ENCODE measurements at regions not wholly inside any gene's neighbourhood (a gene's known extent, or its start where the extent isn't known, plus 50 kb on each side); places are given as distances from the start of the nearest gene placed in this dataset.

DNA sequence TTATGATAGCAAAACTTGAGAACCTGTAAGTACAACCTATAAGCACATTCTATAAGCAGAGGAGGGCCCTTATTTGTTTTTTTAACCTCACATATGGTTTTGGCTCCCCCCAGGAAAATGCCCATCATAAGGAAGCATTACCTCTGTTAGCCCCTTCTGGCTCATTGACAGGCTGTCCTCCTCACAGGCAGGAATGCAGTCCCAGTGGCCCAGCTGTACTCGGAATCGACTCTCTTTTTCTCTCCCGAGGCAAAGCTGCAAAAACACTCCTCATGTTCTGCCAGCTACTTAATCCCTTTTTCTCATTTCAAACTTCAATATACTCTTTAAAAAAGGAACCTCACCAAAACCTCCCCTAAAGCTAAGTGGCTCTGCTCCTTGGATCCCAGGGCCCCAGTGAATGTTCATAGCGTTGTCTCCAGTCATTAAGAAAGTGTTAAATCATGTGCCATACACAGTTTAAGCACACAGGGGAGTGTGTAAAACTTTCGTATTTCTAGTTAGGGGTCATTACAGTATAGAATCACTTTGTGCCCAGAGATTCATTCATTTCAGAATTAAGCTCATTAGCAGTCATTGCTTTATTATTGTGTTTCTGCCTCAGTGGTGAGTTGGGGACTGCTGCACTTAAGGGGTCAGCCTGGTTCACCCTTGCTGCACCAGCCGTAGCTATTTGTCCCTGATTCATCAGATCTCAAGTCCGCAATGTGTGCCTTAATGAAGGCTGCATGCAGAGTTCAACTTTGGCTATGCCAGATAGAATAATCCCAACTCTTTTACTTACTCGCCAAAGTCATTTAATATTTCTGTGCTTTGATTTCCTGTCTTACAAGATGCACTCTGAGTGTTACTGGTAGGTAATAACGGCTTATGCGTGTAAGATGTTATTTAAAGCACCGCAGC, 57.6 kb downstream of the JRKL start:
- TF ChIP-seq, protein P1, sequence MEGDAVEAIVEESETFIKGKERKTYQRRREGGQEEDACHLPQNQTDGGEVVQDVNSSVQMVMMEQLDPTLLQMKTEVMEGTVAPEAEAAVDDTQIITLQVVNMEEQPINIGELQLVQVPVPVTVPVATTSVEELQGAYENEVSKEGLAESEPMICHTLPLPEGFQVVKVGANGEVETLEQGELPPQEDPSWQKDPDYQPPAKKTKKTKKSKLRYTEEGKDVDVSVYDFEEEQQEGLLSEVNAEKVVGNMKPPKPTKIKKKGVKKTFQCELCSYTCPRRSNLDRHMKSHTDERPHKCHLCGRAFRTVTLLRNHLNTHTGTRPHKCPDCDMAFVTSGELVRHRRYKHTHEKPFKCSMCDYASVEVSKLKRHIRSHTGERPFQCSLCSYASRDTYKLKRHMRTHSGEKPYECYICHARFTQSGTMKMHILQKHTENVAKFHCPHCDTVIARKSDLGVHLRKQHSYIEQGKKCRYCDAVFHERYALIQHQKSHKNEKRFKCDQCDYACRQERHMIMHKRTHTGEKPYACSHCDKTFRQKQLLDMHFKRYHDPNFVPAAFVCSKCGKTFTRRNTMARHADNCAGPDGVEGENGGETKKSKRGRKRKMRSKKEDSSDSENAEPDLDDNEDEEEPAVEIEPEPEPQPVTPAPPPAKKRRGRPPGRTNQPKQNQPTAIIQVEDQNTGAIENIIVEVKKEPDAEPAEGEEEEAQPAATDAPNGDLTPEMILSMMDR (IDR thresholded peaks at IDR 0.05): no peak

DNA sequence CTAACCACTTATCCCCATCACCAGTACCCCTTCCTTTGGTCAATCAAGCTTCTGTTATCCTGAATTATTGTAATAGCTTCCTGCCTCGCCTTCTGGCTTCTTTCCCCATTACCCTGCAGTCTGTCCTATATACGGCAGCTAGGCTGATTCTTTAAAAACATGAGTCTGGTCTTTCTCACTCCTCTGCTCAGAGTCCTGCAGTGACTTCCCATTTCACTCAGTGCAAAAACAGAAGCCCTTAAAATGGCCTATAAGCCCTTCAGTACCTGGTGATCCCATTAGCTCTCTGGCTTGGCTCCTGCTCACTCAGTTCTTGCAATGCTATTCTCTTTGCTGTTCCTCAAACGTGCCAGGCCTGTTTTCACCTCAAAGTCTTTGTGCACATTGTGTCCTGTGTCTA, 58.4 kb downstream of the JRKL start:
- TF ChIP-seq, protein P1 (IDR thresholded peaks at IDR 0.05): no peak

DNA sequence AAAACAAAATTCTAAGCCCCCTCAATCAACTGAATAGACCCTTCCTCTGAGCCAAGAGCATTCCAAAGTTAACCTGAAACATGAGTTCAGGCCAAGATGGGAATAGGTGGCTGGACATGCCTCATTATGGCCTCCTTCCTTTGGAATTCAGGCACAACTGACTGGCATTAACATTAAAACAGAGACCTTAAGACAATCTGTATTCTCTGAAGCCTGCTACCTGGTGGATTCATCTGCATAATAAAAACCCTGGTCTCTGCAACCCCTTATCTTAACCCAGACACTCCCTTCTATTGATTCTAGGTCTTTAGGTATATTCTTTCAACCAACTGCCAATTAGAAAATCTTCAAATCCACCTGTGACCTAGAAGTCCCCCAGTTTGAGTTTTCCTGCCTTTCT, 66.3 kb downstream of the JRKL start:
- TF ChIP-seq, protein P1 (IDR thresholded peaks at IDR 0.05): no peak

DNA sequence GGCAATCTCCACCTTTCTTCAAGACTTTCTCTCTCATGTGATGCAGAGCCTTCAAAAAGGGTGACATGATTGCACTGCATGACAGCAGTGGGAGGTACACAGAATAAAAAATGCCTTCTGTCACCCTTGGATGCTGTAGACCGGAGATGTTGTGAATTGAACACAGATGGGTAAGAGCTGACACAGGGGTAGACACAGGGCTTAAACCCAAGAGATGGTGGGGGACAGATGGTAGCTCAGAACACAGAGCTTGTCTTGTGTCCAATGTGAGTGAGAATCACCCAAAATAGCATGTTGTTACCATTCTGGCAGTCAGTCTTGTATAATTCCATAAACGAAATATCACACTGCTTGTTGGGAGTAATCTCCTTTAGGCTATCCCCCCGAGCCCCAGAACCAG, 69.9 kb downstream of the JRKL start:
- TF ChIP-seq, protein P1 (IDR thresholded peaks at IDR 0.05): no peak

DNA sequence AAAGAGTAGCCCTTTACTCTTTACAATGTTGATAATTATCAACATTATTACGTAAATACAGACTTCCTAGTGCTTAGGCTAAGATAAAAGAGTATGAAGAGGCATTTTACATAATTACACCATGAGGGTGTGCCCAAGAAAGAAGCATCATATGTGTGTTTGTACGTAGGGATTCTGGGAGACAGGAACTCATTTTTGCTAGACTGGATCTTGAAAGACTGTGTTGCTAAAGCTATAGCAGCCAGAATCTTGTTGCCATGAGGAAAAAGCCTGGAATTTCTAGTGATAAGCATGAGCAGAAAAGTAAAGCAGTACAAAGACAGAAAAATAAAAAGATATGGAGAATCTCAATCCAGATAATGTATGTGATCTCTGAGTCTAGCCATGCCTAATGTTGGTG, 72.1 kb downstream of the JRKL start:
- TF ChIP-seq, protein P1 (IDR thresholded peaks at IDR 0.05): no peak

DNA sequence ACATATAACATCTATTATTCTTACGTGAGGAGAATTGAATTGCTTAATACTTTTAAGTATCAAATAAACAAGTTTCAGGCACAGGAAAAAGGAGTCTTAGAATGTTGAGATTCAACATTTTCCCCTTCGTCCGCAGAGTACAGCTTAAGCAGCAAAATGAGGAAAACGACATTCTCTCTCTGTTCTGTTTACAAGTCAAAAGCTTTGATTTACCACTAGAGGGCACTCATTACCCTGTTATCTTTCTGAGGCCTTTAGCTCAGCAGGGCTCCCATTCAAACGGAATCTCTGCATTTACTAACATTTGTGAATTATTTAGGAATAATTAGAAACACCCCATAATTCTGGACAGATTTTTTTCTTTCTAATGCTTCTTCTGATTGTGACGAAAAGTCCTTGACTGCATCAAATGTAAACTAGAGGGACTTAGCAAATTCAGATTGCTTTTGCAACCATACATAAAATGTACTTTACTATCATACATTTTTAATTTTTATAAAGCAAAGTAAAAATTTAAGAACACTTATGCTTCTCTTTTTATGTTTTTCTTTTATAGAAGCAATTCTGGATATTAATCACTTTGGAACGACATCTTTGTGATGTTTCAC, 75.0 kb downstream of the JRKL start:
- TF ChIP-seq, protein P1 (IDR thresholded peaks at IDR 0.05): peak; percentile 69

DNA sequence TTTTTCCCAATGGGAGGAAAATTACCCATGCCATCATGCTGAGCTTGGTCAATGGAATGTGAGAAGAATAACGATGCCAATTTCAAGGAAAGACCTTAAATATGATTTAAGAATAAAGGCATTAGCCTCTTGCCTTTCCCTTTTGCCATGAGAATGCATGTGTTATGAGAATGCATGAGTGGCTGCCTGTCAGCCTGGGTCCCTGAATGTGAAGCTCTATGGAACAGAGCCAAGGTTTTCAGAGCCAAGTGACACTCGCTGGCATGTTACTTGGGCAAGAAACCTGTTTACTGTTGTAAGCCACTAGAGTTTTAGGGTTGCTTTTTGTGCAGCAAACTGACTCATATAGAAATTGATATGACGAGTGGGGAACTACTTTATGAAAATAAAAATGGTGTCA, 75.7 kb downstream of the JRKL start:
- TF ChIP-seq, protein P1 (IDR thresholded peaks at IDR 0.05): no peak
